Activated naive CD4-positive, alpha-beta T cell treated with anti-CD3 and anti-CD28 coated beads, Interleukin-2, amount 10 ng/mL, durations not matched to agents 7 days and 5 days (primary cell): ENCODE measurements at regions not wholly inside any gene's neighbourhood (a gene's known extent, or its start where the extent isn't known, plus 50 kb on each side); places are given as distances from the start of the nearest gene placed in this dataset.
"Not testable (repeated sequence)": the region's sequence is repeated elsewhere in the genome, so short reads cannot be mapped to it uniquely, and the experiment has no call there.

Experiments used
- CTCF ChIA-PET: fragments of 350-600 bp; sonication (Branson Sonifier 250); formaldehyde crosslinking; loops from one replicate; lab custom pipeline; 2021; ENCODE audit warnings: antibody characterized with exemption; lab: Charles Lee
- DNase-seq: peaks from one replicate; pipeline ENCODE4 v3.0.0-alpha.2; 2020
- H3K27ac Mint-ChIP-seq: one replicate; pipeline ENCODE4 v1.8.0; 2021; ENCODE audit warnings: mild to moderate bottlenecking, moderate library complexity, mixed read lengths
- H3K27me3 Mint-ChIP-seq: one replicate; pipeline ENCODE4 v1.8.0; 2021; ENCODE audit warnings: mild to moderate bottlenecking, mixed read lengths
- H3K36me3 Mint-ChIP-seq: one replicate; pipeline ENCODE4 v1.8.0; 2021; ENCODE audit warnings: mixed read lengths
- H3K4me1 Mint-ChIP-seq: one replicate; pipeline ENCODE4 v1.8.0; 2021; ENCODE audit warnings: mixed read lengths
- H3K4me3 Mint-ChIP-seq: one replicate; pipeline ENCODE4 v1.8.0; 2021; ENCODE audit warnings: mild to moderate bottlenecking, moderate library complexity, mixed read lengths
- H3K9me3 Mint-ChIP-seq: one replicate; pipeline ENCODE4 v1.8.0; 2021; ENCODE audit warnings: mixed read lengths

- Mint-ChIP-seq H3K27ac (no peak overlapping the region), H3K4me3 (no peak overlapping the region), H3K27me3 (no peaks in the 10 kb centered on the region), H3K9me3 (peaks cover 8% of the 10 kb centered on the region), H3K4me1 (no peaks in the 10 kb centered on the region), H3K36me3 (no peaks in the 10 kb centered on the region)
- no peak for DNase-seq
- CTCF ChIA-PET = no interaction called here
Observed at GRCh38 chr5:123964884-123965283, 452.9 kb downstream of the CSNK1G3 start.

- Mint-ChIP-seq H3K4me1 (no peaks in the 10 kb centered on the region), H3K27ac (no peak overlapping the region), H3K36me3 (no peaks in the 10 kb centered on the region), H3K27me3 (no peaks in the 10 kb centered on the region), H3K4me3 (no peak overlapping the region), H3K9me3 (peaks cover 8% of the 10 kb centered on the region)
- CTCF ChIA-PET = no interaction called here
- DNase-seq = no peak
Observed at GRCh38 chr5:123960526-123960925, 448.5 kb downstream of the CSNK1G3 start.

GRCh38 chr5:123951582-123951977 lies 439.6 kb downstream of the CSNK1G3 start:
- no peak overlapping the region for H3K4me3 Mint-ChIP-seq
- DNase-seq = no peak
- H3K4me1 Mint-ChIP-seq = no peaks in the 10 kb centered on the region

GRCh38 chr5:123950701-123951581 lies 439.0 kb downstream of the CSNK1G3 start:
- DNase-seq = no peak

More at GRCh38 chr5:123951582-123951977, 439.6 kb downstream of the CSNK1G3 start:
- no peaks in the 10 kb centered on the region for H3K36me3 Mint-ChIP-seq
- H3K9me3 Mint-ChIP-seq = peaks cover 7% of the 10 kb centered on the region
- no peaks in the 10 kb centered on the region for H3K27me3 Mint-ChIP-seq
- CTCF ChIA-PET = no interaction called here
- no peak overlapping the region for H3K27ac Mint-ChIP-seq

GRCh38 chr5:123949807-123950340 lies 437.9 kb downstream of the CSNK1G3 start:
- Mint-ChIP-seq H3K27ac (no peak overlapping the region), H3K4me3 (no peak overlapping the region), H3K4me1 (no peaks in the 10 kb centered on the region), H3K36me3 (no peaks in the 10 kb centered on the region), H3K27me3 (no peaks in the 10 kb centered on the region), H3K9me3 (peaks cover 7% of the 10 kb centered on the region)
- DNase-seq = no peak
- CTCF ChIA-PET = no interaction called here

More at GRCh38 chr5:123950701-123951581, 439.0 kb downstream of the CSNK1G3 start:
- Mint-ChIP-seq H3K4me3 (no peak overlapping the region), H3K4me1 (no peaks in the 10 kb centered on the region), H3K27me3 (no peaks in the 10 kb centered on the region), H3K27ac (no peak overlapping the region), H3K36me3 (no peaks in the 10 kb centered on the region), H3K9me3 (peaks cover 7% of the 10 kb centered on the region)
- CTCF ChIA-PET = no interaction called here

GRCh38 chr5:123949043-123949804 lies 437.2 kb downstream of the CSNK1G3 start:
- H3K9me3 Mint-ChIP-seq = peaks cover 7% of the 10 kb centered on the region
- no peaks in the 10 kb centered on the region for H3K4me1 Mint-ChIP-seq
- H3K27me3 Mint-ChIP-seq = no peaks in the 10 kb centered on the region
- H3K27ac Mint-ChIP-seq = no peak overlapping the region
- DNase-seq = no peak
- CTCF ChIA-PET = no interaction called here
- H3K4me3 Mint-ChIP-seq = no peak overlapping the region
- no peaks in the 10 kb centered on the region for H3K36me3 Mint-ChIP-seq

- Mint-ChIP-seq H3K27ac (no peak overlapping the region), H3K4me3 (no peak overlapping the region), H3K4me1 (no peaks in the 10 kb centered on the region), H3K9me3 (peaks cover 7% of the 10 kb centered on the region), H3K27me3 (no peaks in the 10 kb centered on the region), H3K36me3 (no peaks in the 10 kb centered on the region)
- no peak for DNase-seq
- CTCF ChIA-PET = no interaction called here
Observed at GRCh38 chr5:123947797-123948196, 435.8 kb downstream of the CSNK1G3 start.

GRCh38 chr5:123945548-123945947 lies 433.6 kb downstream of the CSNK1G3 start:
- Mint-ChIP-seq H3K27me3 (no peaks in the 10 kb centered on the region), H3K4me3 (no peak overlapping the region), H3K4me1 (no peaks in the 10 kb centered on the region), H3K9me3 (peaks cover 12% of the 10 kb centered on the region), H3K36me3 (no peaks in the 10 kb centered on the region), H3K27ac (no peak overlapping the region)
- CTCF ChIA-PET = no interaction called here
- no peak for DNase-seq

GRCh38 chr5:123943151-123943550 lies 431.2 kb downstream of the CSNK1G3 start:
- no peaks in the 10 kb centered on the region for H3K36me3 Mint-ChIP-seq
- no peaks in the 10 kb centered on the region for H3K4me1 Mint-ChIP-seq
- DNase-seq = no peak
- CTCF ChIA-PET = no interaction called here
- H3K4me3 Mint-ChIP-seq = no peak overlapping the region
- H3K27me3 Mint-ChIP-seq = no peaks in the 10 kb centered on the region
- peaks cover 9% of the 10 kb centered on the region for H3K9me3 Mint-ChIP-seq
- no peak overlapping the region for H3K27ac Mint-ChIP-seq

- Mint-ChIP-seq H3K27ac (no peak overlapping the region), H3K27me3 (no peaks in the 10 kb centered on the region), H3K4me3 (no peak overlapping the region), H3K4me1 (no peaks in the 10 kb centered on the region), H3K9me3 (peaks cover 24% of the 10 kb centered on the region), H3K36me3 (no peaks in the 10 kb centered on the region)
- CTCF ChIA-PET = no interaction called here
- DNase-seq = no peak
Observed at GRCh38 chr5:123940416-123940815, 428.4 kb downstream of the CSNK1G3 start.

GRCh38 chr5:123937230-123937629 lies 425.3 kb downstream of the CSNK1G3 start:
- CTCF ChIA-PET = no interaction called here
- DNase-seq = no peak
- Mint-ChIP-seq H3K4me3 (no peak overlapping the region), H3K4me1 (no peaks in the 10 kb centered on the region), H3K27me3 (no peaks in the 10 kb centered on the region), H3K36me3 (no peaks in the 10 kb centered on the region), H3K27ac (no peak overlapping the region), H3K9me3 (peaks cover 24% of the 10 kb centered on the region)

GRCh38 chr5:123936548-123936947 lies 424.6 kb downstream of the CSNK1G3 start:
- H3K27ac Mint-ChIP-seq = no peak overlapping the region
- no peaks in the 10 kb centered on the region for H3K27me3 Mint-ChIP-seq
- CTCF ChIA-PET = no interaction called here
- no peak for DNase-seq
- peaks cover 22% of the 10 kb centered on the region for H3K9me3 Mint-ChIP-seq
- H3K36me3 Mint-ChIP-seq = no peaks in the 10 kb centered on the region
- no peak overlapping the region for H3K4me3 Mint-ChIP-seq
- no peaks in the 10 kb centered on the region for H3K4me1 Mint-ChIP-seq

- DNase-seq, H3K36me3 Mint-ChIP-seq, H3K27ac Mint-ChIP-seq, H3K27me3 Mint-ChIP-seq, H3K4me1 Mint-ChIP-seq, H3K4me3 Mint-ChIP-seq, CTCF ChIA-PET: not testable (repeated sequence)
- peaks cover 16% of the 10 kb centered on the region for H3K9me3 Mint-ChIP-seq
Observed at GRCh38 chr5:123933812-123934211, 421.8 kb downstream of the CSNK1G3 start.

- Mint-ChIP-seq H3K27me3 (no peaks in the 10 kb centered on the region), H3K27ac (no peak overlapping the region), H3K36me3 (no peaks in the 10 kb centered on the region), H3K9me3 (peaks cover 4% of the 10 kb centered on the region), H3K4me1 (no peaks in the 10 kb centered on the region), H3K4me3 (no peak overlapping the region)
- DNase-seq = no peak
- CTCF ChIA-PET = no interaction called here
Observed at GRCh38 chr5:123929055-123929474, 417.1 kb downstream of the CSNK1G3 start.
